ENCODE measurements at regions not wholly inside any gene's neighbourhood (a gene's known extent, or its start where the extent isn't known, plus 50 kb on each side); places are given as distances from the start of the nearest gene placed in this dataset.

DNA sequence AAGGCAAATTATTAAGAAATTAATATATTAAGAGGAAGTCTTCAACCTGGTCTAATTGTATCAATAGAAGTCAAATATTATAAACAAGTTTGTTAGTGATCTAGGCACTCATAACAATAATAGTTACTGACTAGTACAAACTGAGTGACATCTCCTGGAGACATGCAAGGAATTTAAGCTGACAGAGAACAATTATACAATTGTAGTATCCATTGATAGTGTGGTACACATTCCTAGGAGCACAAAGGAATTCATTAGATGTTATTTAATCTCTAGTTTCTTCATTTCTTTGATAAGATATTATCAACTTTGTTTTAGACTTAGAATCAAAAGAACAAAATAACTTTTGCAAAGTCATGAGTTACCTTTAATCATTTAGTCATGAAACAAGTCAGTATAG is 1048.6 kb downstream of the PCDH7 start:
- Histone ChIP-seq H3K27me3 (no peaks in the 10 kb centered on the region), H3K4me1 (no peaks in the 10 kb centered on the region), H3K4me3 (no peak overlapping the region), H3K36me3 (no peaks in the 10 kb centered on the region), H3K27ac (no peak overlapping the region), H3K9me3 (no peaks in the 10 kb centered on the region)
- intact Hi-C loops (cut with DNase I; ENCODE audit: low total_unique reads) = no loop called here
- DNase-seq = no peak
- TF ChIP-seq POLR2A (IDR thresholded peaks at IDR 0.05) (no peak), POLR2AphosphoS5 (IDR thresholded peaks at IDR 0.05) (no peak), EP300 (IDR thresholded peaks at IDR 0.05) (no peak)
- TF ChIP-seq, protein P1, sequence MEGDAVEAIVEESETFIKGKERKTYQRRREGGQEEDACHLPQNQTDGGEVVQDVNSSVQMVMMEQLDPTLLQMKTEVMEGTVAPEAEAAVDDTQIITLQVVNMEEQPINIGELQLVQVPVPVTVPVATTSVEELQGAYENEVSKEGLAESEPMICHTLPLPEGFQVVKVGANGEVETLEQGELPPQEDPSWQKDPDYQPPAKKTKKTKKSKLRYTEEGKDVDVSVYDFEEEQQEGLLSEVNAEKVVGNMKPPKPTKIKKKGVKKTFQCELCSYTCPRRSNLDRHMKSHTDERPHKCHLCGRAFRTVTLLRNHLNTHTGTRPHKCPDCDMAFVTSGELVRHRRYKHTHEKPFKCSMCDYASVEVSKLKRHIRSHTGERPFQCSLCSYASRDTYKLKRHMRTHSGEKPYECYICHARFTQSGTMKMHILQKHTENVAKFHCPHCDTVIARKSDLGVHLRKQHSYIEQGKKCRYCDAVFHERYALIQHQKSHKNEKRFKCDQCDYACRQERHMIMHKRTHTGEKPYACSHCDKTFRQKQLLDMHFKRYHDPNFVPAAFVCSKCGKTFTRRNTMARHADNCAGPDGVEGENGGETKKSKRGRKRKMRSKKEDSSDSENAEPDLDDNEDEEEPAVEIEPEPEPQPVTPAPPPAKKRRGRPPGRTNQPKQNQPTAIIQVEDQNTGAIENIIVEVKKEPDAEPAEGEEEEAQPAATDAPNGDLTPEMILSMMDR (IDR thresholded peaks at IDR 0.05) = no peak

DNA sequence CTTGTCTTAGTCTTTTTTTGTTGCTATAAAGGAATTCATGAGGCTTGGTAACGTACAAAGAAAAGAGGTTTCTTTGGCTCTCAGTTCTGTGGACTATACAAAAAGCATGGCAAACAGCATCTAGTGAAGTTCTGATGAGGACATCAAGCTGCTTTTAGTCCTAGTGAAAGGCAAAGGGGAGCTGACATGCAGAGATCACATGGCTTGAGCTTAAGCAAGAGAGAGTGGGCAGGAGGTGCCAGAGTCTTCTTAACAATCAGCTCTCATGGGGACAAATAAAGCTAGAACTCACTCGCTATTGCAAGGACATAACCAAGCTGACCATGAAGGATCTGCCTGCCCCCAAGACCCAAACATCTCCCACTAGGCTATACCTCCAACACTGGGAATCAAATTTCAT is 1063.1 kb downstream of the PCDH7 start:
- Histone ChIP-seq H3K27ac (no peak overlapping the region), H3K27me3 (no peaks in the 10 kb centered on the region), H3K9me3 (no peaks in the 10 kb centered on the region), H3K4me1 (no peaks in the 10 kb centered on the region), H3K36me3 (no peaks in the 10 kb centered on the region), H3K4me3 (no peak overlapping the region)
- TF ChIP-seq POLR2AphosphoS5 (IDR thresholded peaks at IDR 0.05) (no peak), EP300 (IDR thresholded peaks at IDR 0.05) (no peak), POLR2A (IDR thresholded peaks at IDR 0.05) (no peak)
- TF ChIP-seq, protein P1 (IDR thresholded peaks at IDR 0.05) = no peak
- DNase-seq = no peak
- intact Hi-C loops (cut with DNase I; ENCODE audit: low total_unique reads) = no loop called here
- 80 to 93% (median 90%) methylated on average over 2 of the region's 2 CpGs for WGBS, 5 donors

- 26 to 35% (median 32%) methylated on average over 2 of the region's 2 CpGs for WGBS, 5 donors
- intact Hi-C loops (cut with DNase I; ENCODE audit: low total_unique reads) = no loop called here
Observed at GRCh38 chr4:31784558-31784957, 1064.4 kb downstream of the PCDH7 start.

GRCh38 chr4:31787701-31788100 is 1067.5 kb downstream of the PCDH7 start:
- DNase-seq = no peak
- H3K4me3 ChIP-seq = no peak overlapping the region
- H3K27me3 ChIP-seq = no peaks in the 10 kb centered on the region
- WGBS, 5 donors = 63 to 80% (median 69%) methylated on average over 1 of the region's 1 CpG
- H3K36me3 ChIP-seq = no peaks in the 10 kb centered on the region
- H3K4me1 ChIP-seq = no peaks in the 10 kb centered on the region
- intact Hi-C loops (cut with DNase I; ENCODE audit: low total_unique reads) = no loop called here
- TF ChIP-seq EP300 (IDR thresholded peaks at IDR 0.05) (no peak), POLR2AphosphoS5 (IDR thresholded peaks at IDR 0.05) (no peak), POLR2A (IDR thresholded peaks at IDR 0.05) (no peak)
- TF ChIP-seq, protein P1 (IDR thresholded peaks at IDR 0.05) = no peak
- H3K27ac ChIP-seq = no peak overlapping the region
- H3K9me3 ChIP-seq = no peaks in the 10 kb centered on the region

More at GRCh38 chr4:31784558-31784957, 1064.4 kb downstream of the PCDH7 start:
- no peak overlapping the region for H3K4me3 ChIP-seq
- H3K4me1 ChIP-seq = no peaks in the 10 kb centered on the region
- H3K27ac ChIP-seq = no peak overlapping the region
- TF ChIP-seq POLR2A (IDR thresholded peaks at IDR 0.05) (no peak), EP300 (IDR thresholded peaks at IDR 0.05) (no peak), POLR2AphosphoS5 (IDR thresholded peaks at IDR 0.05) (no peak)
- TF ChIP-seq, protein P1 (IDR thresholded peaks at IDR 0.05) = no peak
- H3K36me3 ChIP-seq = no peaks in the 10 kb centered on the region
- DNase-seq = no peak
- no peaks in the 10 kb centered on the region for H3K27me3 ChIP-seq
- H3K9me3 ChIP-seq = no peaks in the 10 kb centered on the region

Measured in stomach (tissue), 8 donors.